Stimulated activated naive CD4-positive, alpha-beta T cell treated with Interleukin-2 at 50 U/mL for 16 hours (primary cell): ENCODE measurements at regions not wholly inside any gene's neighbourhood (a gene's known extent, or its start where the extent isn't known, plus 50 kb on each side); places are given as distances from the start of the nearest gene placed in this dataset.

Experiments
- DNase-seq: peaks from one replicate; lab custom pipeline; 2025; lab: John Stamatoyannopoulos, UW

GRCh38 chr2:34103437-34103836 lies 504.3 kb upstream of the FAM98A start:
- DNase-seq: no peak

GRCh38 chr2:34102339-34102738 lies 503.2 kb upstream of the FAM98A start:
- no peak for DNase-seq

- DNase-seq: no peak
Observed at GRCh38 chr2:34099377-34099776, 500.3 kb upstream of the FAM98A start.

GRCh38 chr2:34098256-34098655 lies 499.2 kb upstream of the FAM98A start:
- no peak for DNase-seq

GRCh38 chr2:34096562-34097171 lies 497.6 kb upstream of the FAM98A start:
- DNase-seq: peak; percentile 16

GRCh38 chr2:34093790-34094189 lies 494.7 kb upstream of the FAM98A start:
- no peak for DNase-seq

- no peak for DNase-seq
Observed at GRCh38 chr2:34070196-34070595, 471.1 kb upstream of the FAM98A start.

- no peak for DNase-seq
Observed at GRCh38 chr2:34069604-34070003, 470.5 kb upstream of the FAM98A start.

GRCh38 chr2:34050413-34050812 lies 451.3 kb upstream of the FAM98A start:
- no peak for DNase-seq

GRCh38 chr2:34045101-34045655 lies 446.1 kb upstream of the FAM98A start:
- DNase-seq: no peak

GRCh38 chr2:34037886-34038285 lies 438.8 kb upstream of the FAM98A start:
- no peak for DNase-seq

GRCh38 chr2:34037157-34037556 lies 438.1 kb upstream of the FAM98A start:
- no peak for DNase-seq

GRCh38 chr2:34031097-34031496 lies 432.0 kb upstream of the FAM98A start:
- DNase-seq: no peak

- no peak for DNase-seq
Observed at GRCh38 chr2:34030273-34030672, 431.2 kb upstream of the FAM98A start.

GRCh38 chr2:34029073-34029472 lies 430.0 kb upstream of the FAM98A start:
- no peak for DNase-seq

GRCh38 chr2:34025196-34025595 lies 426.1 kb upstream of the FAM98A start:
- DNase-seq: no peak

GRCh38 chr2:34012715-34013302 lies 413.7 kb upstream of the FAM98A start:
- no peak for DNase-seq

GRCh38 chr2:34011684-34012083 lies 412.6 kb upstream of the FAM98A start:
- no peak for DNase-seq

GRCh38 chr2:34005901-34006300 lies 406.8 kb upstream of the FAM98A start:
- no peak for DNase-seq

- no peak for DNase-seq
Observed at GRCh38 chr2:34004936-34005335, 405.8 kb upstream of the FAM98A start.

- no peak for DNase-seq
Observed at GRCh38 chr2:34003795-34004194, 404.7 kb upstream of the FAM98A start.

GRCh38 chr2:34001557-34001956 lies 402.5 kb upstream of the FAM98A start:
- DNase-seq: no peak

GRCh38 chr2:33984131-33984530 lies 385.0 kb upstream of the FAM98A start:
- no peak for DNase-seq

GRCh38 chr2:33978471-33978870 lies 379.4 kb upstream of the FAM98A start:
- DNase-seq: no peak
